Adrenal gland (tissue), 5 donors: ENCODE measurements at regions not wholly inside any gene's neighbourhood (a gene's known extent, or its start where the extent isn't known, plus 50 kb on each side); places are given as distances from the start of the nearest gene placed in this dataset.

ENCODE experiments used
- POLR2A ChIP-seq, 2 donors: fragments of 450-650 bp; IDR thresholded peaks; one replicate each; pipeline ENCODE4 v1.6.1; 2017; ENCODE audit warnings: antibody characterized with exemption in 2 of 2, mild to moderate bottlenecking in 2 of 2, moderate library complexity in 1 of 2
- TF ChIP-seq, protein P1 (sequence below), 6 experiments: fragments of 450-650 bp in 4 of 6; fragments of 200-600 bp in 2 of 6; sonication (generic) in 1 of 6; IDR thresholded peaks; 1 replicate in 5 of 6; 2 replicates in 1 of 6; pipeline versions ENCODE4 v1.5.1 to v1.8.0; 2016 to 2021; ENCODE audit warnings: antibody characterized with exemption in 6 of 6, mild to moderate bottlenecking in 2 of 6, moderate library complexity in 1 of 6
- donor health status: DM: no; HTN: no; CAD: no.

DNA sequence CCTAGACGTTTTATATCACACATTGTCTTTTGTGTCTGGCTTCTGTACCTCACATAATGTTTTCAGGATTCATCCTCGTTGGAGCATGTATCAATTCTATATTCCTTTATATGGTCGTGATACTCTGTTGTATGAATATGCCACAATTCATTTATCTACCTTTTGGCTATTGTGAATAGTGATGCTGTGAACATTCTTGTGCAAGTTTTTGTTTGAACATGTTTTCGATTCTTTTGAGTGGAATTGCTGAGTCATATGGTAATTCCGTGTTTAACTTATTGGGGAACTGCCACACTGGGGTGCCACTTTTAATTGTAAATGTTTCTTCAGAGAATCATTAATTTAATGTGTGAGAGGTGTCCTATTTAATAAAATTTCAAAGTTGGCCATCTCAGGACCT, 101.2 kb downstream of the SLC35B3 start:
- TF ChIP-seq POLR2A (IDR thresholded peaks at IDR 0.05) = no peak
- TF ChIP-seq, protein P1, sequence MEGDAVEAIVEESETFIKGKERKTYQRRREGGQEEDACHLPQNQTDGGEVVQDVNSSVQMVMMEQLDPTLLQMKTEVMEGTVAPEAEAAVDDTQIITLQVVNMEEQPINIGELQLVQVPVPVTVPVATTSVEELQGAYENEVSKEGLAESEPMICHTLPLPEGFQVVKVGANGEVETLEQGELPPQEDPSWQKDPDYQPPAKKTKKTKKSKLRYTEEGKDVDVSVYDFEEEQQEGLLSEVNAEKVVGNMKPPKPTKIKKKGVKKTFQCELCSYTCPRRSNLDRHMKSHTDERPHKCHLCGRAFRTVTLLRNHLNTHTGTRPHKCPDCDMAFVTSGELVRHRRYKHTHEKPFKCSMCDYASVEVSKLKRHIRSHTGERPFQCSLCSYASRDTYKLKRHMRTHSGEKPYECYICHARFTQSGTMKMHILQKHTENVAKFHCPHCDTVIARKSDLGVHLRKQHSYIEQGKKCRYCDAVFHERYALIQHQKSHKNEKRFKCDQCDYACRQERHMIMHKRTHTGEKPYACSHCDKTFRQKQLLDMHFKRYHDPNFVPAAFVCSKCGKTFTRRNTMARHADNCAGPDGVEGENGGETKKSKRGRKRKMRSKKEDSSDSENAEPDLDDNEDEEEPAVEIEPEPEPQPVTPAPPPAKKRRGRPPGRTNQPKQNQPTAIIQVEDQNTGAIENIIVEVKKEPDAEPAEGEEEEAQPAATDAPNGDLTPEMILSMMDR (IDR thresholded peaks at IDR 0.05) = no peak
